ENCODE measurements at regions not wholly inside any gene's neighbourhood (a gene's known extent, or its start where the extent isn't known, plus 50 kb on each side); places are given as distances from the start of the nearest gene placed in this dataset.
"Not testable (repeated sequence)": the region's sequence is repeated elsewhere in the genome, so short reads cannot be mapped to it uniquely, and the experiment has no call there.

DNA sequence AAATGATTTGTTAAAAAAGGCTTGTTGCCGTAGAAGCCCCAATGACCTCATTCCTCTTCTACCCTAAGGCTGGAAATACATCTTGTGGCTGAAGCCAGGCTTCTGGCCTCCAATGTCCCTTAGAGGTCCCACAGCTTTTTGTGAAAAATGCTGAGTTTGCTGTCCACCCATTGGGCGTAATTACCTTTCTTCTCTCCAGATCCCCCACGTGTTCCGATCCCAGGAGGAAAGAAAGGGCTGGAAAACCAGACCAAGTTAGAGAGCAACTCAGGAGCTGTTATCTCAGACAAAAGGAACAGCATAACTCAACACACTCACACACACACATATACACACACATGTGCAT is 154.2 kb downstream of the MIAT start:
- no peak for DNase-seq

DNA sequence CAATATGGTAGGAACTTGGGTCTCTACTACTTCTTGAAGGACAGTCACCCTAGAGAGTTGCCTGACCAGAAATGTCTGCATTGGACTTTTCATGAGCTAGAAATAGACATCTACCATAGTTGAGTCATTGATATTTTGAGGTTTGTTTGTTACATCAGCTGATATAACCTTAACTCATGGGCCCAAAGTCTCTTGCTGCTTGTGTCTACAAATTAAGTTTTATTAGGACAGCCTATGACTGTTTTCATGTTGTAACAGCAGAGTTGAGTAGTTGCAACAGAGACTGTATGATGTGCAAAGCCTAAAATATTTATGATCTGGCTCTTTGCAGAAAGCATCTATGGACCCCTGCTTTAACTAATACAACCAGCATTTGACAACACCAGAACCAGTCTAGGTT is 155.3 kb downstream of the MIAT start:
- DNase-seq, result no peak

DNA sequence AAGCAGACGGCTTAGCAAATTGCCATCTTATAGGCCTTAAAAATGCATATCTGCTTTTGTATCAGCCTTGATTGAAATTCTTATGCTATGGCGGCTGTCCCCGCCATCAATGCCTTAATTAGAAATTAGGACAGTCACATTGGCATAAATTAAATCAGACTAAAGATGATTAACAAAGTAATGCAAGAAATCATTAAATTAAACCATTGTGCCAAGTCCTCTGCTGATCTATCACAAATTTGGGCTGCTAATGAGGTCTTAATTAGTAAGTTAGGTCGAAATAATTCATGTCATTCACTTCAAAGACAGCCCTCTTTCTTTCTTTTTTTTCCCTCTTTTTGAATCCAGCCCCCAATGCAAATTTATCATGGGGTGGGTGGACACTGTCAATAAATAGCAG is 159.3 kb downstream of the MIAT start:
- no peak for DNase-seq

DNA sequence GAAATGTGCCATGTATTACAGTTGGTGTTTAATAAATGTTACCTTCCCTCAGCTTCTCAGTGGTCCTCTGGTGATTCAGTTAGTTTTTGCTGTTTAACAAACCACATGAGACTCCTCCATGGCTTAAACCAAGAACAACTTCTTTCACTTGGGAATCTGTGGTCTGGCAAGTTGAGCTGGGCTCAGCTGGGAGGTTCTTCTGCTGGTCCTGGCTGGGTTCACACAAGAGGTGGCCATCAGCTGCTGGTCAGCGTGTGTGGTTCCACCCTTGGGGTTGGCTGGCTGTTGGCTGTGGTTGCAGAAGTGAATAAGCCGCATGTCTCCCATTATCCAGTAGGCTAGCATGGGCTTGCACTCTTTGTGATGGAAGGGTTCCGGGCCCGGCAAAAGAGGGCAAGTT is 160.5 kb downstream of the MIAT start:
- DNase-seq, result no peak

DNA sequence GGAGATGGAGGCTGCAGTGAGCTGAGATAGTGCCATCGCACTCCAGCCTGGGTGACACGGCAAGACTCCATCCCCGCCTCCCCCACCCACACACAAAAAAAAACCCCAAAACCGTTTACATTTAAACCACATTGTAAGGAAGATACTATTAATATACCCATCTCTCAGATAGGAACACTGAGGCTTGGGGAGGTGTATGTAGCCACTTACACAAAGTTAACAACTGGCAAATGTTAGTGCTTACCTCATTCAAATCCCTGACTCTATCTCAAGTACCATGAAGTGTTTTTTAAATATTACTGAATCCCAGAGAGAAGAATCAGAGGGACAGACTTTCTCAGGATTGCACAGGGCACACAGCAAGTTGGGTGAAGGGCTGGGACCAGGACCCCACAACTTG is 164.5 kb downstream of the MIAT start:
- DNase-seq, result no peak

DNA sequence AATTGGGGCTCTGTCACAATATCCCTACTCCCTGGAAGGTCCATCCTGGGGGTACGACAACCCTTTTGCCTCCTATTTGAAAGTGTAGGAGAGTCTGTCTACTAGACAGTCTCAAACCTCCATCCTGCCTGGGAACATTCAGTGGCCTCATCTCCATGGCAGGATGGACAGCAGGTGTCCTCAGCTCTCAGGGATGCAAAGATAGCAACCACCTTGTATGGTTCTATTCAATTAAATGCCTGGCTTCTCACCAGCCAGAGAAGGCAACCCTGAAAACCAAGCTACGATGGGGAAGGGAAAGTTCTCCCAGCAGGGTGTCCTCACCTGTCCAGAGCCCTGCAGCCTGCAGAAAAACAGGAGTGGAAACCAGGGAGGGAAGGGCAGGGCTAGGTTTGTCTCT is 164.9 kb downstream of the MIAT start:
- no peak for DNase-seq

DNA sequence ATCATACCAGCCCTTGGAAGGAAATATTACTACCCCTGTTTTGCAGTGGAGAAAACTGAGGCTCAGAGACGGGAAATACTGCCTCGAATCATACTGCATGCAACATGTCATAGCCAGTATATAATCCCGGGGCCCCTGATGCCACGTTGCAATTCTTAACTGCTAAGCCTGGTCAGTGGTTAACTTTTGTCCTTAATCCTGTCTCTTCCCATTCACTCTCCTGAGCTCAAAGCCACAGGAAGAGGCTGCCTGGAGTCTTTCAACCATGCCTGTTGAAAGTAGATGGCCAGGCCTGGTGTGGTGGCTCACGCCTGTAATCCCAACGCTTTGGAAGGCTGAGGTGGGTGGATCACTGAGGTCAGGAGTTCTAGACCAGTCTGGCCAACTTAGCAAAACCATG is 166.6 kb downstream of the MIAT start:
- DNase-seq, result no peak

DNA sequence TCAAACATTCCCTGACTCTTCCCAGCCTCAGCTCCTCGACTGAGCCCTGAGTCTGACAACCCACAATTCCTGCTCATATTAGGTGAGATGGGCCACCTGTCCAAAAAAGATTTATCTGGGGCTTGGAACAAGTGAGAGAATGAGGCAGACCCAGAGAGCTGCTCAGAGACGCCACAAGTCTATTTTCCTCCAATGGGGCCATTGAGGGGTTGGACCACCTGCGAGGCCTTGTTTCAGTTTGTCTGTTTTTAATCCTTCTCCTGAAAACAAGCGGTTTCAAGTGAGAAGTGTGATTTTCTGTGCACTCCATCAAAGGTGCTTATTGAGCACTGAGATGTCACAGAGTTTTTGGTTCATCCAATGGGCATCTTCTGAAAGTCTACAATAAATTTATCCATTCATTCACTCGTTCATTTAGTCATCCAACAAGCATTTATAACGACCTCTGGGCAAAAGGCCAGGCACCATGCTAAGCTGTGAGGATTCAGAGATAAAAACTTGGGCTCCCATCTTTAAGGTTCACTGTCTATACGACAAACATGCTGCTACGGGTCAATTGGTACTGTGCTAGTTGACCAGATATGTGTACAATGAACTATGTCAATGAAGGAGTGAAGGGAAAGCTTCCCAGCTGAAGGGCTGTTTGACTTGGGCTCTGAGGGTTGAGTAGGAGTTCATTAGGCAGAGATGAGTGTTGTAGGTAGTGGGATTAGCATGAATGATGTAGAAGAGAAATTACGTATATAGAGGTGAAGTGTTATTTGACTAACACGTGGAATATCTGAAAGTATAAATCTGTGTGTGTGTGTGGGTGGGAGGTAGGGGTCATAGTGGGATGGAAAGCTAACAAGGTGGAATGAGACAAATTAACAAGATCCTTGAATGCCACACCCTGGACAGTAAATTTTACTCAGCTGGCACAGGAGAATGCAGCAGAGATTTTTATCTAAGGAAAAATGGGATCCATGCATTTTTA is 168.9 kb downstream of the MIAT start:
- no peak for DNase-seq

DNA sequence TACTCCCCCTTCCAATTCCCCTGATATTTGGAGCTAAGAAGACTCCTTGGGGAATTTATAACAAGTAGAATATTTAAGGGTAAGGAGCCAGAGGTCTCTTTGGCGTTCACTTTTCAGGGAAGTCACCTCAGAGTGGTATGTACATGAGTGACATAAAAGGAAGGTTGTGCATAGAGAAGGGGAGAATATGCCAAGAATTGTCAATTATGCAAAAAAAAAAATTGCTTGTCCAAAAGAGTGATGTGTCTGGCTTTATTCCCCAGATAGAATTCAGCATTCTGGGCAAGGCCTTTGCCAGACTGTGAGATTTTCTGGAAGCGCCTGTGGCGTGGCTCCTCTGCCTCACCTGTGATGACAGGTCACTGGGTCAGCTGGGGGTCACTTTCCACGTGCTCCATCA is 170.2 kb downstream of the MIAT start:
- DNase-seq, result no peak

DNA sequence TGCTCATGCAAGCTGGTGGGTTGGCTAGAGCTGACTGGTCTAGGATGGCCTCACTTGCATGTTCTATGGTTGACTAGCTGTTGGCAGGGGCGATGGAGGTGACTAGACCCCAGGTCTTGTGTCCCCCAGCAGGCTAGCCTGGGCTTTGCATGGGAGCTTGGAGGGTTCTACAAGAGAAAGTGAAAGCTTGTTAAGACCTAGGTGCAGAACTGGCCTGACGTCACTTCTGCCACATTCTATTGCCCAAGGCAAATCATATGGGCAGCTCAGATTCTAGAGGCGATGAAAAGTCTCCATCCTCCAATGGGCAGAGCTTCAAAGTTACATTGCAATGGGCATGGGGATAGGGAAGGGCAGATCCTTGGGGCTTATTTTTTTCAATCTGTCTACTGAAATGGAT is 170.9 kb downstream of the MIAT start:
- no peak for DNase-seq

DNA sequence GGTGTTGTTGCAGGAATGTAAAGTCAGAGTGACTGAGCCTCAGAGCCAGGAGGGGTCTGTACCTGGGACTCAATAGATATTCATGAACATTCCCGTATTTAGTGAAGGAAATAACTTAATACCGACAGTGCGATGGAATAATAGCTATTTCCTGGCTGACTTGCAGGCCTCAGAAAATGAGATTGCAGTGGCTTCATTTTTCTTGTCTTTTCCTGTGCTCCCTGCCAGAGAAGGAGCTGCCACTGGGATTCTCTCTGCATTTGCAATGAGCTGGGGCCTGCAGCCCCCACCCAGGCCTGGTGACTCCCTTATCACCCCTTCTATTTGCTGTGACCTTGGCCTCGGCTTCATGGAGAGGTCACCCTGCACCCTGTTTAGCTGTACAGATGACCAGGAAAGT is 173.4 kb downstream of the MIAT start:
- DNase-seq, result no peak

DNA sequence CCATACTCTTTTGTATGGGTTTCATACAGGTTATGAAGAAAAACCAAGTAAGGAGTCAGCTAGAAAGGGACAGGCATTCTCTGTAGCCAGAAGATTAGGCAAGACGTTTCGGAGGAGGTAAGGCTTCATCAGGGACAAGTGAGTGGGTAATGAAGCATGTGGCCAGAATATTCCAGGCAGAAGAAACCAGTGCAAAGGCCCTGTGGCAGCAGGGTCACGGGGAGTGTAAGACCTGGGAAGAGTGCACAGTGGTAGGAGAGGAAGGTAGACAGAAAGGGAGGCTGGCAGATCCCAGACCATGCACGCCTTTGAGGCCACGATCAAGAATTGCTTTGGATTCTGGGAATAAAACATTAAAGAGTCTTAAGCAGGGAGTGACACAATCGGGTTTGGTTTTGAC is 177.6 kb downstream of the MIAT start:
- DNase-seq, result no peak

DNA sequence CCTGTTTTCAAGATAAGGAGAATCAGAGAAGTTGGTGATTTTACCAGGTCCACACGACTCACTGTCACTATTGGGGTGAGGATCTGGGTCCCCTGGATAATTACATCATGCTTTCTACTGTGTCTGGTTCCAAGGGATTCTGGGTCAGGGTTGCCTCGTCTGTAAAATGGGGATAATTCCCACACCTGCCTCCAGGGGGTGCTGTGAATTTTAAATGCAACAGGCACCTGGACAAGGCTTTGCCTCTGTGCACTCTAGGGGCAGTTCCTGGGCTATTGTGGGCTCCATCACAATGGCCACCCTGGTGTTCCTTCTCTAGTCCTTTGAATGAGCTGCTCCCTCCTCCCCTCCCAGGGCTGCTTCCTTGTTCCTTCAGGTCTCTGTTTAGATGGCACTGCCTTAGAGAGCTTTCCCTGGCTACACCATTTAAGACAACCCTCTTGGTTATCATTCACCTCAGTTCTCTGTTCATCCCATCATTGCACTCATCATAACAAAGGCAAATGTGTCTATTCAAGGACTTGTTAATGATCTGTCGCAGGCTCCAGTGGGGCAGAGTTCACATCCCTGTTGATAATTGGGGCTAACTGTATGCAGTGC is 178.6 kb downstream of the MIAT start:
- DNase-seq, result no peak

DNA sequence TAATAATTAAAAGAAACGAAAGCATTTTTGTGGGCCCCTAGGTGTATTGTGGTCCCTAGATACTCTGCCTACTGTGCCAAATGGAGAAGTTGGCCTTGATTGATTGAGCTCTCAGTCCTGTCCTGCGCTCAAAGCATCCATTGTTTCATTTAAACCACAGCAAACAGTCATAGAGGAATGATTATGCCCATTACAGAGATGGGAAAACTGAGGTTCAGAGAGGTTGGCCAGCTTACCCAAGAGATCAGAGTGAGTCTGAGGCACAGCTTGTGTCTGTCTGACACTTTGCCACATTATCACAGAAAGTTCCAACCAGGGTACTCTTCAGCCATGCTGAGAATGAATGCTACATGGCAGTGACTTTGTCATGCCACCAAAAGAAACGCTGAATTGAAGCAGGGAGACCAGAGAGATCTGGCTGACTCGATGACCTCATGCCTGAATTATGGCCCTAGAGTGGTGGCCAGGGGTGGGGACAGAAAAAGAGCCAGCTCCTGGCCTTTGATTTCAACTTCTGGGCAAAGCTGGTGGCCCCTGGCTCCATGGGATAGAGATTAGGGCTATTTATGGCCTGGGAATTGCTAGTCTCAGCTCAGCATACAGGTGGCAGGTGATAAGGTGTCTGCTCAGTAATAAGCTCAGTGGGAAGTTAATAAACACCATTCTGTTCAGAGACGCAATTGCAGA is 180.5 kb downstream of the MIAT start:
- no peak for DNase-seq

DNA sequence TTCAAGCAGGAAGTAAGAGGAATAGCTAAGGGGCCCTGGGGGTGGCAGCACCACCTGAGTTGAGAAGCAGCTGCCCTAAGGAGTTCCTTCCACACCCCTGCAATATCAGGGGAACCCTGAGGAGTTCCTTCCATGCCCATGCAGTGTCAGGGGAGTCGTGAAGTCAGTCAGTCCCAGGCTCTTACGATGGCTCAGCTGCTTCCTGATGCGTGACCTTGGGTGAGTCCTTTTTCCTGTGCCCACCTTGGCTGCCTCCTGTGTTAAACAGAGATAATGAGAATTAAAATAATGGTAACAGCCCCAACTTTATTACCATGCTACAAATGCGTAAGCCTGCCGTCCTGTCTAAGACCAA is 181.1 kb downstream of the MIAT start:
- DNase-seq, result no peak

DNA sequence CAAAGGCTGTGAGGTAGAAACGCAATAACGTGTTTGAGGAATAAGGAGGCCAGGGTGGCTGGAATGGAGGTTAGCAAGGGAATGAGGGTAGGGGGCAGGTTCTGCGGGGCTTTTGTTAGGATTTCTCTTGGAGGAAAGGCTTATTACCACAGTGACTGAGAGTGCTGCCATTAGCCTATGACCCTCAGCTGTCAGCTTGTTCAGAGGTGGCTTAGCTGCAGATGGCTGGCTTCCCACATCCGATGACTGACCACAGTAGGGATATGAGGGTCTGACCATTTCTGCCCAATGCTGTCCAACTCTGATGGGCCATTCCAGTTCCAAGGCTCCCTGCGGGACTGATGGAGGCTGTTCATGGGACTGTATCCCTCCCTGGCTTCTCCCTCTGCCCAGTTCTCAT is 181.8 kb downstream of the MIAT start:
- DNase-seq, result no peak

DNA sequence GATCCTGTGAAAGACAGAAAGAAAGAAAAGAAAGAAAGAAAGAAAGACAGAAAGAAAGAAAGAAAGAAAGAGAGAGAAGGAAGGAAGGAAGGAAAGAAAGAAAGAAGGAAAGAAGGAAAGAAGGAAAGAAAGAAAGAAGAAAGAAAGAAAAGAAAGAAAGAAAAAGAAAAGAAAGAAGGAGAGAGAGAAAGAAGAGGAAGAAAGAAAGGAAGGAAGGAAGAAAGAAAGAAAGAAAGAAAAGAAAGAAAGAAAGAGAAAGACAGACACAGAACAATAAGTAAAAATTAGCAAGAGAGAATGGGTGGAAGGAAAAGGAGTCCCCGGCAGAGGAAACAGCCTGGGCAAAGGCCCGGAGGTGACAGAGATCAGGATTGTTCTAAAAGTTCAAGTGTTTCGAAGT is 183.4 kb downstream of the MIAT start:
- DNase-seq, result not testable (repeated sequence)

DNA sequence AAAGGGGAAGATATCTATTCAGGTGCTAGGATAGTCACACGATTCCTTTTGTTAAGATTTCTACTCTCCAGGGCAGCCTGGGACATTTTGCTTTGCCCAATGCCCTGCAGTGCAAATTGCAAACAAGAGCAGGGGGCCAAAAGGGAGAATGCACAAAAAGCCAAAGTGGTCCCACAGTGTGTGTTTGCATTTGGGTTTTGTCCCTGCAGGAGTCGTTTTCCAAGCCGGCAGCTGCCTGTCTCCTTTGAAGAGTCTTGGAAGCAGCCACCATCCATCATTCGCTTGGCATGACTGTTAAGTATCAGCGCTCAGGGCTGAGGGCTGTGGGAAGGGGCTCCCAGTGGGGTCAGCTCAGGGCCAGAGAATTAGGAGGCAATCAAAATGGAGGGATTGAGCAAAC is 184.7 kb downstream of the MIAT start:
- no peak for DNase-seq

DNA sequence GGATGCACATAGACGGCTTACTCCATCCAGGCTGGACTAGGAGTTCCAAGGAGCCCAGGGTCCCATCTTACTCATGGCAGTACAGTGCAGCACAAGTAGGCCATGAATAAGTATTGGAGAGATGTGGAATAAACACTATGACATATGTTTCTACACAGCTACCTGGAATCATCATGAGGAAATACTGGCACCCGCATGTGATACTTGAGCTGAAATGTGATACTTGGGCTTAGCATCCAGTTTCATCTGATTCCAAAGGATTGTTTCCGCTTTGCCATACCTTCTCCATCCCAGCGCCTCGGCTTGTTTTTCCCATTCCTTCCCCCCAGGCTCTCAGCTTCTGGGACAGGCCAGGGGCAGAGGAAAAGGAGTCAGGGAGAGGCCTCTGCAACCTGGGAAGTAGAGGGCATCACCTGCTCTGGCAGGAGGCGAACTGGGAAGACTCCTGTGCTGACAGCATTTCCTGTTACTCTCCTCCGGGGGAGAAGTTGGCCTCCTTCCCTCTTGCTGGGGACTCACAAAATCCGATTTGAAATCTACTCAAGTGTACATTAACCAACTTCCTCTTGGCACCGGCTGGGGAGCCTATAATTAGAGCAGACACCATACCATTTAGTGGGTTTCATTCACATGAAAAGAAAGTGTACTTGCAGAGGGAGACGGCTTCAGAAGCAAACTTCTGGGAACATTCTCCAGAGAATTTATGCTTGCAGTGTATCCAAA is 187.8 kb downstream of the MIAT start:
- DNase-seq, result no peak

DNA sequence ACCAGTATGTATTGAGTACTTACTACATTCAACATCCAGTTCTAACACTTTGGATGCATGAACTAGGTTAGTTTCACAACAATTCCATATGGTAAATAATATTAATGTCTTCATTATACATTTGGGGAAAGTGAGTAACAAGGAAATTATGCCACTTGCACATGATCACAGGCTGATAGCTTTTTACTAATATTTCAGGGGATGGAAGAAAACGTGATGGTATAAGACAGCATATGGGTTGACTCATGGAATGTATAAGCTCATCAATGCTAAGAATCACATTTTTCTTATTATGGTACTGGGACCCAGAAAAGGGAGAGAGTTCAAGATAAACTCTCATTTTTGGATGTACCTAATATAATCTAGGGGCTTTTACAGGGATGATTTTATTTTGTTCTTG is 188.7 kb downstream of the MIAT start:
- no peak for DNase-seq

DNA sequence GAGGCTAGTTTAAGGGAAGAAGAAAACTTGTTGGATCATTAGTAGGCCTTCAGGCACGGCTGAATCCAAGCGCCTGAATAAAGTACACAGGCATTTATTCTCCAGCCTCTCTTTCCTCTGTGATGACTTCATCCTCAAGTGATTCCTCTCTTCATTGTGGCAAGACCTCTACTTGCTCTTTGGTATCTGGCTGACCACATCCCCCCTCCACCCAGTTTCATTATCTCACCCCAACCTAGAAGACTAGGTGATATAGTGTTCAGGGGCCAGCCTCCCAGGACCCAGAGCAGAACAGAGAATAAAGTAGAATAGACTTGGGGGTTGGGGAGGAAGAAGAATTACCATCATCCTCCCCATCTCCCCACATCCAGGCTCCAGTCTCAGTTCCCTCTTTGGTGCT is 189.3 kb downstream of the MIAT start:
- DNase-seq, result no peak

DNA sequence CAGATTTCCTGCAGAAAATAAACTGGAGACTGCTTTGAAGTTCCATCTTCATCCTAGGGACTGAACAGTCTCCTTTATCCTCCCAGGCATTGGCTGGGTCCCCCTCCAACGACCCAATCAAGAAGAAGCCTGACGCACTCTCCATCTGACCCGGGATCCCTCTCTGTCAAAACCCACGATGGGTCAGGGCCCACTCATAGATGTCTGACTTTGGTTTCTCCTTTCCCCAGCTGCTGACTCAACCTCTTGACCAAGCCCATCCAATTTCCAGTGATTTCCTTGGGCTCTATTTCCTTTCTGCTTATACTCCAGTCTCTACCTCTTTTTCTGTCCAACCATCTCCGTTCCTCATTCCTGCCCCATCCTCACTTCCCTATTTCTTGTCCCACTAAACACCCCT is 189.7 kb downstream of the MIAT start:
- DNase-seq, result no peak

DNA sequence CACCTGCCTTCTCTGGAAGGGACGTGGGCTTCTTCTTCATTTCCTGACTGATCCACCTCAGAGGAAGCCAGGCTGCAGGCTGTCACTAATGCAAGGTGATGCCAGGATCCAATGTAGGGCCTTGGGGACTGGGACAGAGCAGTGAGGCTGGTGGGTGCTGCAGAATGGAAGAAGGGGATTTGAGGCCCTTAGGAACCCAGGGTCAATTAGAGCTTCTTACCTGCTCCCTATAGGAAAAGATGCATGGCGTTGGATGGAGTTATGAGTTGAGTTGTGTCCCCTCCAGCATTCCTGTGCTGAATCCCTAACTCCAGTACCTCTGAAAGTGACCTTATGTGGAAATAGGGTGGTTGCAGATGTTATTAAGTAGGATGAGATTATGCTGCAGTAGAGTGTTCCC is 190.4 kb downstream of the MIAT start:
- no peak for DNase-seq
